EH (cell line): ENCODE measurements at regions not wholly inside any gene's neighbourhood (a gene's known extent, or its start where the extent isn't known, plus 50 kb on each side); places are given as distances from the start of the nearest gene placed in this dataset.

Source experiments
- DNase-seq: peaks from one replicate; pipeline ENCODE4 v3.0.0-alpha.2; 2015; ENCODE audit warnings: low read depth

DNA sequence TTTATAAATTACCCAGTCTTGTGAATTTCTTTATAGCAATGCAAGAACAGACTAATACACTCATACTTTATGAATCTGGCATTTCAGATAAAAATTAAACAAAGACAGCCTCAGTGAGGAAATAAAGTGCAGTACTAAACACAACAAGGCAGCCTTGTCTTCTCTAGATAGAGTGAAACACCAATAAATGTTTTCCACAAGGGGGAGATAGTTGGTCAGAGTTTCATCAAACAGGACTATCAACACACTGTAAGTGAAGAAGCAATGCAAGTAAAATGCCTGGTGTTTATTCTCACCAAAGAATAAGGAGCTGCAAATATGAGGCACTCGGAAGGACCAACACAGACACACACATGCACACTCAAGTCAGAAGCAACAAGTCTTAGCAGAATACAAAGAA lies 62.8 kb downstream of the FAM9B start:
- DNase-seq: peak; percentile 64

GRCh38 chrX:8969378-8969777 lies 64.5 kb downstream of the FAM9B start:
- peak; percentile 35 for DNase-seq

- DNase-seq: no peak
These were observed 66.5 kb downstream of the FAM9B start for GRCh38 chrX:8967461-8967860.

DNA sequence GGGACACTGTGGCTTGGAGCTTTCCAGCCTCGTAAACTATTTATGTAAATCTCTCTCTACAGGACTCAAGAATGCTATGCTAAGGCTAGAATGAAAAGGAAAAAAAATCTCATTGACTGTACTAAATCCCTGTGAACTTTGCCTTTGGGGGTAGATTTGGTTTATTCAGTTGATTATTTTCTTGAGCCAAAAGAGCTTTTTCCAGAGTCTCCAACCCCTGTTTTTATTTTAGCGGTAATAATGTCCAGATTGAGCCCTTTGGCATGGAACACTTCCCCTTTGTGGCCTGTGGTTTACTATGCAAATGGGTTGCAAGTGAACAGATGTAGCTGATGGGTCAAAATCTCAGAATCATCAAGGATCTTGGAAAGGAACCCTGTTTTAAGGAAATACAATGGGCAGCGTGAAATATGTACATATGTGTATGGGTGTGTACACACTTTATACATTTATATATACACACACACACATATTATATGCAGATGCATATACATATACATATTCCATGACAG lies 72.9 kb downstream of the FAM9B start:
- peak; percentile 40 for DNase-seq

DNA sequence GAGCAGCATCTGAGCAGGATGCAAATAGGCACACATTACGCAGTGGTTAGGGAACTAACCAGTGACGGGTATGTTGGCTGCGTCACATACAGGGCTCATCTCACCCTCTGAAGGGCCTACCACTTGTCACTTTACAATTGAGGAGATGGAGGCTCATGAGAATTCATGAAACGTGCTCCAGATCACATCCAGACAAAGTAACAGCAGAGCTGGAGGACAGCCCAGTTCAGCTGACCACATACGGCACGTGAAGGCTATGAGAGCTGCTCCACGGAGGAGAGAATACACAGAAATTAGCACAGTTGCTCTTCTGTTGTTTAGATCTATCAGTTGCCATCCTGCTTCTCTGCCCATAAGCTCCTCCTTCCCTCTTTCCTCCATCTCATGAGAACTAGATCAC lies 78.4 kb downstream of the FAM9B start:
- peak; percentile 21 for DNase-seq

DNA sequence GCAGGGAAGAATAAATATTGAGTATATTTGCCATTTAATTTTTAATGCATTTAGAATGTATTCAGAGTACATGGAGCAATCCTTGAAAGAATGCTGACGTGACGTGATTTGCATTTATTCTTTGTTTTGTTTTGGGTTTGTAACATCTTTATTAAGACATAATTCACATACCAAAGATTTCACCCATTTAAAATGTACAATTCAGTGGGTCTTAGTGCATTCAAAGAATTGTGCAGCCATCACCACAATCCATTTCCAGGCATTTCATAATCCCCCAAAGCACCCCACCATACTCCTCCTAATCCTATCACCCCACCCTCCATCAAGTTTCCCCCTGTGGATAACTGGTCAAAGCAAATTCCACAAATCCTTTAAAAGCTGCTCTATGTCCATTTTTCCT lies 87.4 kb downstream of the FAM9B start:
- DNase-seq: peak; percentile 12

DNA sequence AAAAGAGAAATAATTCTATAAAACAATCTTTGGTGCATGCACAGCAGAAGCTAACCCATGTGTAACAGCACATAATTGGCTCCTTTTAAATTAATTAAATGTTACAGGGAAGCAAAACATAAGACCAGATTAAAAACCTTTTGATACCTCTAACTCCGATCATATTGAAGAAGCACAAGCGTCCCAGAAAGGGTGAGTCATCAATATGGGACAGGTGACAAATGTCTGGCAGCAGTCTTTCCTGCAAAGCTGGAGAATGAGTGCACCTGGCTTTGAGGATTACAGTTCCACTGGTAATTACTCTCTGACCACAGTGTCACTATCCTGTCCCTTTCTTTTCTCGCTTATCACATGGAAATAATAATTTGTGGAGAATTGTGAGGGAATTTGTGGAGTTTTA lies 94.6 kb downstream of the FAM9B start:
- DNase-seq: no peak

DNA sequence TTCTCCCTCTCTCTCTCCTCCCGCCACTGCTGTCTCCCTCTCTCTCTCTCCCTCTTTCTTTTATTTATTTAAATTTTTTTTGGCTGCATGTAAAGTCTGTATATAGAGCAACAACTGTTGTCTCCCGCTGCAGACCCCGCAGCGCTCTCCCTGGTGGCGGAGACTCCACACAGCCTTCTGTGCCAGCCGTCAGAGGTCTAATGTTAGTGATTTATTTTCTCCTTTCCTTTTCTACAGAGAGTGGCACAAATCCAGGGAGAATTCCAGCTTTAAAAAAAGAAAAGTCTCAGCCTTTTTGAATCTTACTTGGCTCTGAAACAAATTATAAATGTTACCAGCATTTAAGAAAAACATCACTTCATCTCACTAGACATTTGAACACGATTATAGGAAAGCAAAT lies 106.2 kb downstream of the FAM9B start:
- no peak for DNase-seq

- DNase-seq: no peak
These were observed 106.8 kb downstream of the FAM9B start for GRCh38 chrX:8927066-8927635.

- DNase-seq: no peak
These were observed 112.3 kb downstream of the FAM9B start for GRCh38 chrX:8921615-8922014.

DNA sequence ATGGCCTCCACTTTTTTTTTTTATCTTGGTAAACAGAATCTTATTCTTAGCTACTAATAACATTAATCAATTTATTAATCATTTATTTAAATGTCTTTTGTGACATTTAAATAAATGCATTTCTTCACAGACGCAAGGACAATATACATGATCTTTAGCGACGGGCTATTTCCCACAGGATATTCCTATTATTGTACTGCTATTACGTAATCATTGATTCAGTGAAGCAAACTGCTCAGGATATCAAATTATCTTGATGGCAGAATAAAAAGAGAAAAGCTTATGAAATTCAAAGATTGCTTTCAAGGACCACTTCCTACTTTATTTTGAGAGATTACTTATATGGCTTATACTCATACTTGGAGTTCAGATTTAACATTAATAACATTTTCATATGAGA lies 114.1 kb downstream of the FAM9B start:
- DNase-seq: no peak

DNA sequence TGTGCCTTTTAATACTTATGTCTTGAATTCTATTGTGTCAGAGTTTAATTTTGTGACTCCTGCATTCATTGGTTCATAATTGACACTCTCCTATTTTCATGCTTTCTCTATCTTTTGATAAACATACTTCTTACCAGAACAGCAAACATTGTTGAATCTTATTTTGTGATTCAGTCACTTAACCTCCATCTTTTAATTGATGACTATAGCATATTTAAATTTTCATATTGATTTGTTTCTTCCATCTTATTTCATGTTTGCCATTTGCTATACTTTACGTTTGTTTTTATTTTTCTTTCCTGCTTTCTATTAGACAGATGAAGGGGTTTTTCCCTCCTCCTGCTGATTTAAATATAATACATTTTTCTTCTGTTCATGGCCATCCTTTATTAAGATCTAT lies 115.5 kb upstream of the FAM9A start:
- DNase-seq: no peak

GRCh38 chrX:8914681-8915080 lies 113.5 kb upstream of the FAM9A start:
- no peak for DNase-seq

DNA sequence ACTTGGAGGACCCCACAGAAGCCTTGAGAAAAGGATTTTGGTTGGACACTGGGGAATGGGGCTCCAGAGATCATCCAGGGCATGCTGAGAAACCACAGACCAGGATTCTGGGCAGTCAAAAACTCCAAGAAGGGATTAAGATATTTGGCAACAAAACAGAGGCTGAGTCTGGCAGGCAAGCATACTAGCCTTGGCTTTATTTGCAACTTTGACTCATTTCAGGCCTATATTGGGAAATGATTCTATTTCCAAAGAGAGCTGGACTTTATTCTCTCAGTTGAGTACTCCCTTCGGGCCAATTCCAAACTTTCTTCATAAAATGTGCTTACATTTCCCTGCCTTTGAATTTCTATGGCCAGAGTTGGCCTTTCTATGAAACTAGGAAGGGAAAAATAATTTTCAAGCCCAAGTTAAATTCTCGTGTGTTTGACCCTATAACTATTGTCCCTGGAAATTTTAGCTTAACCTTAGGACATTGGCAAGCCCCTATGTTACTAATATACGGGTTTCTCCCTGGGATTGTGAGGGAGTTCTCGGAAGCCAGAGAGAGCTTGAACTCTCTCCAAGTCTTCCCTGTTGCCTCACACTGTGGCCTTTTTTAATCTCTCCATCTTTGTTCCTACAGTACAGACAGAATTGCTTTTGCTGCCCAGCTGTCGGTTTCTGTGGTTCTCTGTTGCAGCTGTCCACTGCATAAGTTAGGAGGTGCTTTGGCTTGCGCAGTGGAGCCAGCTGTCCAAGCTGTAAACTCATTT lies 112.6 kb upstream of the FAM9A start:
- DNase-seq: peak; percentile 11

DNA sequence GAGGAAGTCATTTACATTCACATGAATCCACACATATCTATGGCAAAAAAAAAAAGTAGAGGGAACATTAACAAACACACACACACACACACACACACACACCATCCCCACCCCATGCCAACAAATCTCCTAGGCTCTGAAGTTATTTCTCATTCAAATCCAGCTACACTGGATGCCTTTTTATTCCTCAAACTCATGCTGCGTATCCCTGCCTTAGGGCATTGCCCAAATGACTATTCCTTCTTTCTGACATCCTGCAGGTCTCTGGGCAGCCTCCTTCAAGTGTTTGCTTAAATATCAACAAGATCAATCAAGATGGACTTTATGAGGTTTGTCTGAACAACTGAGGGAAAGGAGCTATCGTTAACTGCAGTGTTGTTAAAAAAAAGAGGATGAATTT lies 106.5 kb upstream of the FAM9A start:
- no peak for DNase-seq

- no peak for DNase-seq
These were observed 105.2 kb upstream of the FAM9A start for GRCh38 chrX:8906299-8906938.

- no peak for DNase-seq
These were observed 96.1 kb upstream of the FAM9A start for GRCh38 chrX:8897259-8897658.

DNA sequence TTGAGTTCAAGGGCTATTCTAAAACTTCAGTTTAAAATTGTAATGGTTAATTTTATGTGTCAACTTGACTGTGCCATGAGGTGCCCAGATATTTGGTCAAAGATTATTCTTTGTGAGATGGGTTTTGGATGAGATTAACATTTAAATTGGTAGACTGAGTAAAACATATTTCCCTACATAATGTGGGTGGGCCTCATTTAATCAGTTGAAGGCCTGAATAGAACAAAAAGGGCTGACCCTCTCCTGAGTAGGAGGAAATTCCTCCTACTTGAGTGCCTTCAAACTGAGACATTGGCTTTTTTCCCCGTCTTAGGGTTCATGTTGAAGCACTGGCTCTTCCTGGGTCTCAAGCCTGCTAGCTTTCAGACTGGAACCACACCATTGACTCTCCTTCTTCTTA lies 89.6 kb upstream of the FAM9A start:
- DNase-seq: no peak

DNA sequence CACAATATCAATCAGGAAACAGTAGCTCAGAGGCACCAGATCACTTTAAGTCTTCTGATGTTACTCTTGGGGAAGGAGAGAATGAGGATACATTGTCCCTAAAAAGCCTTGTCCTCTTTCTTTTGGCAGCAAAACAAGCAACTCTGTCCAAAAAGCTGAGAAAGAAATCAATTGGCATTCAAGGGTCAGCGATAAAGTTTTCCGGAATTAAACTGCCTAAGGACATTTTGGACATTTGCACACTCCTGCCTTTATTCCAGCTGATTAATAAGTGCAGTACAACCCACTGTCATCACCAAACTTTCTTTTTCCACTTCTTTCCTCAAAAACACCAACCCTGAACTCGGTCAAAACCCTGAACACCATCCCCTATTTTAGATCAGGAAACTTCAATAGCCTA lies 85.8 kb upstream of the FAM9A start:
- DNase-seq: no peak

DNA sequence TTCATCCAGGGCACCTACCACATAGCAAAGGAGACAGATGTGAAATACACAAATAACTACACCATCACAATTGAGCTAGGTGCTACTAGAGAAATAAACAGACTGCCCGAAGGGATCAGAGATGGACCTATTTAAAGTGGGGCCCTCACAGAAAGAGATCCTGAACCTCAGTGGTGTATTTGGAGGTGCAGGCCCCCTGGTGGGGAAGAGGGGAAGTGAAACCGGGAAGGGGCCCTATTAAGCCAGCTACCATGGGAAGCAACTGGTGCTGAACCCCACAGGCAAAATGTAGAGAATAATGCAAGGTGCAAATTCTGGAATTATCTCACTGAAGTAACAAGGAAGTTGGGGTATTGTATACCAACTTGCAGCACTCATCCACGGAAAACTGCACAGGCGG lies 78.6 kb upstream of the FAM9A start:
- DNase-seq: peak; percentile 13

- no peak for DNase-seq
These were observed 72.8 kb upstream of the FAM9A start for GRCh38 chrX:8873956-8874355.

DNA sequence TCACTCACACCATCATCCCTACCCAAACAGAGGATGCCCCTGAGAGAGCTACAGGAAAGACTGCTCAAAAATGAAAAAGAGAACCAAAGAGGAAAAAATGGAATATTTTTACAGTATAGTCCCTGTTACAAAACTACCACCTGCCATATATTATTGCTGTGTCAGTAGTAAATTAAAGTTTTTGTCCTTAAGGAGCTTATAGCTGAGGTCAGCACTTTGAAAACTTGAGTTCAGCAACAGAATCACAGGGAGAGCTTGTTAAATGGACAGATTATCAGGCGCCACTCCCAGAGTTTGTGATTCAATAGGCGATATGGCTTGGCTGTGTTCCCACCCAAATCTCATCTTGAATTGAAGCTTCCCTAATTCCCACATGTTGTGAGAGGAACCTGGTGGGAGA lies 71.9 kb upstream of the FAM9A start:
- no peak for DNase-seq

GRCh38 chrX:8870411-8870810 lies 69.2 kb upstream of the FAM9A start:
- no peak for DNase-seq
